H1 (cell line): ENCODE measurements at regions not wholly inside any gene's neighbourhood (a gene's known extent, or its start where the extent isn't known, plus 50 kb on each side); places are given as distances from the start of the nearest gene placed in this dataset.

Experiments used
- ASH2L ChIP-seq: fragments of 200-600, 300-600 bp; sonication (generic); IDR thresholded peaks from one replicate; pipeline ENCODE4 v1.7.1; 2017; ENCODE audit warnings: low read length
- CTCF ChIP-seq, 3 experiments: IDR thresholded peaks; 1 replicate in 2 of 3; 2 replicates in 1 of 3; pipeline versions ENCODE4 v1.5.1 to v1.6.1; 2011; ENCODE audit warnings: low read length in 3 of 3, mild to moderate bottlenecking in 3 of 3, inconsistent platforms in 2 of 3, low read depth in 1 of 3, moderate library complexity in 1 of 3; ENCODE audit not compliant: insufficient read depth in 1 of 3; ENCODE audit errors: control extremely low read depth in 1 of 3
- EZH2 ChIP-seq: fragments of 200-600 bp; sonication (generic); IDR thresholded peaks from 2 replicates; pipeline ENCODE4 v1.7.1; 2012; ENCODE audit warnings: low read depth, mild to moderate bottlenecking, moderate library complexity, low read length, inconsistent platforms; ENCODE audit not compliant: severe bottlenecking
- HDAC6 ChIP-seq: IDR thresholded peaks from one replicate; pipeline ENCODE4 v1.7.1; 2012; ENCODE audit warnings: low read depth, mild to moderate bottlenecking, inconsistent platforms, low read length, moderate library complexity
- JUN ChIP-seq: IDR thresholded peaks from 2 replicates; pipeline ENCODE4 v1.6.1; 2011; ENCODE audit warnings: low read depth, mild to moderate bottlenecking, improper control_type of control experiment, low read length
- SUZ12 ChIP-seq: fragments of 200-600 bp; sonication (generic); IDR thresholded peaks from 2 replicates; pipeline ENCODE4 v1.6.1; 2012; ENCODE audit warnings: mild to moderate bottlenecking, inconsistent platforms, low read length, moderate library complexity, mixed read lengths
- TAF1 ChIP-seq: IDR thresholded peaks from 2 replicates; pipeline ENCODE4 v1.6.1; 2011; ENCODE audit warnings: mild to moderate bottlenecking, low read depth, low read length
- TF ChIP-seq, protein P1 (sequence below): IDR thresholded peaks from 2 replicates; pipeline ENCODE4 v1.6.1; 2012; ENCODE audit warnings: inconsistent platforms

- TF ChIP-seq HDAC6 (no peak), ASH2L (no peak), SUZ12 (no peak), EZH2 (no peak), JUN (no peak), CTCF (IDR thresholded peaks at IDR 0.05; ENCODE audit: control extremely low read depth in 1 of 3, insufficient read depth in 1 of 3, low read depth in 1 of 3, low read length in 3 of 3) (no peak), TAF1 (no peak)
- TF ChIP-seq, protein P1, sequence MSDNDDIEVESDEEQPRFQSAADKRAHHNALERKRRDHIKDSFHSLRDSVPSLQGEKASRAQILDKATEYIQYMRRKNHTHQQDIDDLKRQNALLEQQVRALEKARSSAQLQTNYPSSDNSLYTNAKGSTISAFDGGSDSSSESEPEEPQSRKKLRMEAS = no peak
These were observed 1480.8 kb downstream of the BRD1 start (continued) for GRCh38 chr22:48346911-48347310.
